Activated CD4-positive, alpha-beta T cell treated with anti-CD3 and anti-CD28 coated beads, Interleukin-2, amount 10 ng/mL, durations not matched to agents 24 days and 14 days (primary cell): ENCODE measurements at regions not wholly inside any gene's neighbourhood (a gene's known extent, or its start where the extent isn't known, plus 50 kb on each side); places are given as distances from the start of the nearest gene placed in this dataset.
"Not testable (repeated sequence)": the region's sequence is repeated elsewhere in the genome, so short reads cannot be mapped to it uniquely, and the experiment has no call there.

Experiments used
- DNase-seq: peaks from one replicate; pipeline ENCODE4 v3.0.0; 2022
- H3K27ac Mint-ChIP-seq: one replicate; pipeline ENCODE4 v1.8.0; 2022; ENCODE audit warnings: mild to moderate bottlenecking, mixed read lengths
- H3K27me3 Mint-ChIP-seq: one replicate; pipeline ENCODE4 v1.8.0; 2022; ENCODE audit warnings: mixed read lengths
- H3K36me3 Mint-ChIP-seq: one replicate; pipeline ENCODE4 v1.8.0; 2022; ENCODE audit warnings: low read depth, mild to moderate bottlenecking, mixed read lengths
- H3K4me1 Mint-ChIP-seq: one replicate; pipeline ENCODE4 v1.8.0; 2021; ENCODE audit warnings: mixed read lengths
- H3K4me3 Mint-ChIP-seq: one replicate; pipeline ENCODE4 v1.8.0; 2022; ENCODE audit warnings: mild to moderate bottlenecking, moderate library complexity, mixed read lengths
- H3K9me3 Mint-ChIP-seq: one replicate; pipeline ENCODE4 v1.8.0; 2021; ENCODE audit warnings: mixed read lengths
- intact Hi-C: fragments of 100-400 bp; cut with micrococcal nuclease; formaldehyde crosslinking; loops from one replicate; pipeline ENCODE4 v1.15.1; 2023

- peaks cover 28% of the 10 kb centered on the region for H3K27me3 Mint-ChIP-seq
- H3K27ac Mint-ChIP-seq: no peak overlapping the region
- peak; percentile 72 for DNase-seq
- H3K4me1 Mint-ChIP-seq: peaks cover 2% of the 10 kb centered on the region
- H3K4me3 Mint-ChIP-seq: no peak overlapping the region
- H3K36me3 Mint-ChIP-seq: no peaks in the 10 kb centered on the region
- intact Hi-C loops: loop anchor here (2.0 to 5.0 kb wide), 3 partner anchors 122 to 392 kb away; no protein-coding TSS in a partner anchor
- H3K9me3 Mint-ChIP-seq: no peaks in the 10 kb centered on the region
Observed at GRCh38 chrX:25144043-25144940, 128.5 kb upstream of the ARX start.

GRCh38 chrX:25143596-25143995 is 127.8 kb upstream of the ARX start:
- Mint-ChIP-seq H3K9me3 (no peaks in the 10 kb centered on the region), H3K27ac (no peak overlapping the region), H3K36me3 (no peaks in the 10 kb centered on the region), H3K4me1 (peaks cover 2% of the 10 kb centered on the region), H3K4me3 (no peak overlapping the region), H3K27me3 (peaks cover 26% of the 10 kb centered on the region)
- DNase-seq: no peak
- intact Hi-C loops: loop anchor here (5.0 kb wide), 2 partner anchors 121 to 391 kb away; no protein-coding TSS in a partner anchor

GRCh38 chrX:25141684-25142083 is 125.9 kb upstream of the ARX start:
- no peak overlapping the region for H3K27ac Mint-ChIP-seq
- no peaks in the 10 kb centered on the region for H3K36me3 Mint-ChIP-seq
- H3K9me3 Mint-ChIP-seq: no peaks in the 10 kb centered on the region
- no peak overlapping the region for H3K4me3 Mint-ChIP-seq
- peaks cover 19% of the 10 kb centered on the region for H3K27me3 Mint-ChIP-seq
- peaks cover 2% of the 10 kb centered on the region for H3K4me1 Mint-ChIP-seq
- no peak for DNase-seq
- intact Hi-C loops: loop anchor here (5.0 kb wide), 2 partner anchors 119 to 389 kb away; no protein-coding TSS in a partner anchor

- H3K27me3 Mint-ChIP-seq: peaks cover 6% of the 10 kb centered on the region
- no peak for DNase-seq
- H3K4me3 Mint-ChIP-seq: no peak overlapping the region
- no peaks in the 10 kb centered on the region for H3K9me3 Mint-ChIP-seq
- no peak overlapping the region for H3K27ac Mint-ChIP-seq
- H3K36me3 Mint-ChIP-seq: no peaks in the 10 kb centered on the region
- intact Hi-C loops: no loop called here
- no peaks in the 10 kb centered on the region for H3K4me1 Mint-ChIP-seq
Observed at GRCh38 chrX:25131055-25131454, 115.3 kb upstream of the ARX start.

- no peak for DNase-seq
- Mint-ChIP-seq H3K4me1 (no peaks in the 10 kb centered on the region), H3K9me3 (no peaks in the 10 kb centered on the region), H3K36me3 (no peaks in the 10 kb centered on the region), H3K27ac (no peak overlapping the region), H3K27me3 (peaks cover 6% of the 10 kb centered on the region), H3K4me3 (no peak overlapping the region)
- intact Hi-C loops: no loop called here
Observed at GRCh38 chrX:25130619-25131018, 114.9 kb upstream of the ARX start.

- H3K27me3 Mint-ChIP-seq: peaks cover 6% of the 10 kb centered on the region
- H3K4me1 Mint-ChIP-seq: no peaks in the 10 kb centered on the region
- no peak overlapping the region for H3K4me3 Mint-ChIP-seq
- no peaks in the 10 kb centered on the region for H3K36me3 Mint-ChIP-seq
- intact Hi-C loops: no loop called here
- H3K27ac Mint-ChIP-seq: no peak overlapping the region
- H3K9me3 Mint-ChIP-seq: no peaks in the 10 kb centered on the region
- no peak for DNase-seq
Observed at GRCh38 chrX:25125483-25125882, 109.7 kb upstream of the ARX start.

- no peaks in the 10 kb centered on the region for H3K4me1 Mint-ChIP-seq
- DNase-seq: no peak
- no peak overlapping the region for H3K4me3 Mint-ChIP-seq
- no peak overlapping the region for H3K27ac Mint-ChIP-seq
- no peaks in the 10 kb centered on the region for H3K9me3 Mint-ChIP-seq
- peaks cover 6% of the 10 kb centered on the region for H3K27me3 Mint-ChIP-seq
- intact Hi-C loops: no loop called here
- H3K36me3 Mint-ChIP-seq: no peaks in the 10 kb centered on the region
Observed at GRCh38 chrX:25124391-25124790, 108.6 kb upstream of the ARX start.

- Mint-ChIP-seq H3K27ac (no peak overlapping the region), H3K4me1 (no peaks in the 10 kb centered on the region), H3K36me3 (no peaks in the 10 kb centered on the region), H3K27me3 (no peaks in the 10 kb centered on the region), H3K9me3 (no peaks in the 10 kb centered on the region), H3K4me3 (no peak overlapping the region)
- intact Hi-C loops: no loop called here
- DNase-seq: no peak
Observed at GRCh38 chrX:25112156-25112555, 96.4 kb upstream of the ARX start.

GRCh38 chrX:25108481-25108880 is 92.7 kb upstream of the ARX start:
- no peak for DNase-seq
- H3K36me3 Mint-ChIP-seq: no peaks in the 10 kb centered on the region
- H3K9me3 Mint-ChIP-seq: no peaks in the 10 kb centered on the region
- intact Hi-C loops: no loop called here
- H3K27me3 Mint-ChIP-seq: no peaks in the 10 kb centered on the region
- H3K4me3 Mint-ChIP-seq: no peak overlapping the region
- H3K4me1 Mint-ChIP-seq: no peaks in the 10 kb centered on the region
- no peak overlapping the region for H3K27ac Mint-ChIP-seq

GRCh38 chrX:25105221-25105620 is 89.5 kb upstream of the ARX start:
- H3K4me1 Mint-ChIP-seq: no peaks in the 10 kb centered on the region

GRCh38 chrX:25096522-25097045 is 80.8 kb upstream of the ARX start:
- no peaks in the 10 kb centered on the region for H3K9me3 Mint-ChIP-seq
- peaks cover 5% of the 10 kb centered on the region for H3K27me3 Mint-ChIP-seq
- intact Hi-C loops: no loop called here
- no peaks in the 10 kb centered on the region for H3K4me1 Mint-ChIP-seq
- no peak for DNase-seq
- H3K27ac Mint-ChIP-seq: no peak overlapping the region
- no peak overlapping the region for H3K4me3 Mint-ChIP-seq
- H3K36me3 Mint-ChIP-seq: no peaks in the 10 kb centered on the region

More at GRCh38 chrX:25105221-25105620, 89.5 kb upstream of the ARX start:
- Mint-ChIP-seq H3K4me3 (no peak overlapping the region), H3K36me3 (no peaks in the 10 kb centered on the region), H3K27me3 (no peaks in the 10 kb centered on the region), H3K9me3 (no peaks in the 10 kb centered on the region), H3K27ac (no peak overlapping the region)
- no peak for DNase-seq
- intact Hi-C loops: no loop called here

- H3K4me3 Mint-ChIP-seq, H3K4me1 Mint-ChIP-seq, H3K9me3 Mint-ChIP-seq, DNase-seq, intact Hi-C loops, H3K27ac Mint-ChIP-seq, H3K27me3 Mint-ChIP-seq, H3K36me3 Mint-ChIP-seq: not testable (repeated sequence)
Observed at GRCh38 chrX:25091152-25091551, 75.4 kb upstream of the ARX start.

- Mint-ChIP-seq H3K4me3 (no peak overlapping the region), H3K27ac (no peak overlapping the region), H3K9me3 (no peaks in the 10 kb centered on the region), H3K27me3 (peaks cover 2% of the 10 kb centered on the region), H3K4me1 (no peaks in the 10 kb centered on the region), H3K36me3 (no peaks in the 10 kb centered on the region)
- intact Hi-C loops: no loop called here
- no peak for DNase-seq
Observed at GRCh38 chrX:25084446-25084845, 68.7 kb upstream of the ARX start.

- Mint-ChIP-seq H3K4me3 (no peak overlapping the region), H3K36me3 (no peaks in the 10 kb centered on the region), H3K27me3 (no peaks in the 10 kb centered on the region), H3K4me1 (no peaks in the 10 kb centered on the region), H3K9me3 (no peaks in the 10 kb centered on the region), H3K27ac (no peak overlapping the region)
- intact Hi-C loops: no loop called here
- no peak for DNase-seq
Observed at GRCh38 chrX:25083661-25084060, 67.9 kb upstream of the ARX start.
